Ishikawa (cell line): ENCODE measurements at regions not wholly inside any gene's neighbourhood (a gene's known extent, or its start where the extent isn't known, plus 50 kb on each side); places are given as distances from the start of the nearest gene placed in this dataset.

Source experiments
- CEBPB ChIP-seq: IDR thresholded peaks from 2 replicates; pipeline ENCODE4 v1.6.1; 2012
- EGR1 ChIP-seq: IDR thresholded peaks from 2 replicates; pipeline ENCODE4 v1.6.1; 2012
- EP300 ChIP-seq: IDR thresholded peaks from 2 replicates; pipeline ENCODE4 v1.6.1; 2012; ENCODE audit warnings: borderline replicate concordance
- FOXM1 ChIP-seq: IDR thresholded peaks from 2 replicates; pipeline ENCODE4 v1.6.1; 2012; ENCODE audit warnings: low read depth, borderline replicate concordance
- NFIC ChIP-seq: IDR thresholded peaks from 2 replicates; pipeline ENCODE4 v1.6.1; 2012
- RAD21 ChIP-seq: IDR thresholded peaks from 2 replicates; pipeline ENCODE4 v1.6.1; 2012; ENCODE audit warnings: low read depth
- TAF1 ChIP-seq: IDR thresholded peaks from 2 replicates; pipeline ENCODE4 v1.6.1; 2012; ENCODE audit warnings: low read depth, mild to moderate bottlenecking
- TCF12 ChIP-seq: IDR thresholded peaks from 2 replicates; pipeline ENCODE4 v1.6.1; 2012; ENCODE audit warnings: low read depth
- TEAD4 ChIP-seq: IDR thresholded peaks from 2 replicates; pipeline ENCODE4 v1.6.1; 2012
- YY1 ChIP-seq: IDR thresholded peaks from 2 replicates; pipeline ENCODE4 v1.6.1; 2012; ENCODE audit warnings: low read depth
- ZBTB7A ChIP-seq: IDR thresholded peaks from 2 replicates; pipeline ENCODE4 v1.6.1; 2012; ENCODE audit warnings: low read depth
- TF ChIP-seq, protein P1 (sequence below): IDR thresholded peaks from 2 replicates; pipeline ENCODE4 v1.6.1; 2012
- TF ChIP-seq, protein P2 (sequence below): IDR thresholded peaks from 2 replicates; pipeline ENCODE4 v1.6.1; 2012; ENCODE audit warnings: low read depth, mild to moderate bottlenecking
- TF ChIP-seq, protein P3 (sequence below): IDR thresholded peaks from 2 replicates; pipeline ENCODE4 v1.6.1; 2012

DNA sequence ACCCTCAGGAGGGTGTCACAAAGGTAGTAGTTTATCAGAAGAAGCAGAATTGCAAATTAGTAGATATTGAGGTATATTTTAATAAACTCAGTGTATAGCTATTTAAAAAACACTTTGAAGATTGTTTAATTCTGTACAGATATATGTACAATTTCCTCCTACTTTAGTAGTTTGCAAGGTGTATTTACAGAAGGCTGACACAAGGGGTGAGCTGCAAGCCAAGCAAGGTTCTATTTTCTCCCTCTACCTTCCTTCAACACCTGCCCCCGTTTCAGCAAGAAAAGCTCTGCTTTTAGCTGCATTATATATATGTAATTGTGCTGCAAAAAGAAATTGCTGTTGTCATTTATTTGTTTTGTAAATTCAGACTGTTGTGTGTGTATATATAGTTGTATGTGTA, 674.2 kb upstream of the PKN2 start:
- TF ChIP-seq YY1 (no peak), RAD21 (peak; percentile 12; the same call in 1 of the 2 replicates)
- TF ChIP-seq, protein P1, sequence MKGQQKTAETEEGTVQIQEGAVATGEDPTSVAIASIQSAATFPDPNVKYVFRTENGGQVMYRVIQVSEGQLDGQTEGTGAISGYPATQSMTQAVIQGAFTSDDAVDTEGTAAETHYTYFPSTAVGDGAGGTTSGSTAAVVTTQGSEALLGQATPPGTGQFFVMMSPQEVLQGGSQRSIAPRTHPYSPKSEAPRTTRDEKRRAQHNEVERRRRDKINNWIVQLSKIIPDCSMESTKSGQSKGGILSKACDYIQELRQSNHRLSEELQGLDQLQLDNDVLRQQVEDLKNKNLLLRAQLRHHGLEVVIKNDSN: no peak

DNA sequence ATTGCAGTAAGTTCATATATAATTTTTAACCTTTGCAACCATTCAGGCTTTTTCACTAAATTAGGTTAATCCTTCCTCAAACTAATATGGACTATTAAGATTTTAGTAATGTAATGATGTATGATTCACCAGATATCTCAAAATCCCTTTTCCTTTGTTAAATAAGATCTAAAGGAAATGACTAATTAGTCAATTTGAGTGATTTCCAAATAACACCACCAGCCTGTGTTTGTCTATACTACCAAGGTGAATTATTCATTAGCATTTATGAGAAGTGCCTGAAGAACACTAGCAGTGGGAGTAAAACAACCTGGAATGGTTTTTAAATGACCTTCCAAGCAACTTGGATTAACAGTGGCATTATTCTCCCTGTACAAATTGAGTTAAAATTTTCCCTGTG, 670.6 kb upstream of the PKN2 start:
- TF ChIP-seq NFIC (no peak), EGR1 (no peak), EP300 (no peak), TEAD4 (no peak), RAD21 (no peak), CEBPB (no peak), ZBTB7A (no peak), TCF12 (no peak), YY1 (no peak)
- TF ChIP-seq, protein P2, sequence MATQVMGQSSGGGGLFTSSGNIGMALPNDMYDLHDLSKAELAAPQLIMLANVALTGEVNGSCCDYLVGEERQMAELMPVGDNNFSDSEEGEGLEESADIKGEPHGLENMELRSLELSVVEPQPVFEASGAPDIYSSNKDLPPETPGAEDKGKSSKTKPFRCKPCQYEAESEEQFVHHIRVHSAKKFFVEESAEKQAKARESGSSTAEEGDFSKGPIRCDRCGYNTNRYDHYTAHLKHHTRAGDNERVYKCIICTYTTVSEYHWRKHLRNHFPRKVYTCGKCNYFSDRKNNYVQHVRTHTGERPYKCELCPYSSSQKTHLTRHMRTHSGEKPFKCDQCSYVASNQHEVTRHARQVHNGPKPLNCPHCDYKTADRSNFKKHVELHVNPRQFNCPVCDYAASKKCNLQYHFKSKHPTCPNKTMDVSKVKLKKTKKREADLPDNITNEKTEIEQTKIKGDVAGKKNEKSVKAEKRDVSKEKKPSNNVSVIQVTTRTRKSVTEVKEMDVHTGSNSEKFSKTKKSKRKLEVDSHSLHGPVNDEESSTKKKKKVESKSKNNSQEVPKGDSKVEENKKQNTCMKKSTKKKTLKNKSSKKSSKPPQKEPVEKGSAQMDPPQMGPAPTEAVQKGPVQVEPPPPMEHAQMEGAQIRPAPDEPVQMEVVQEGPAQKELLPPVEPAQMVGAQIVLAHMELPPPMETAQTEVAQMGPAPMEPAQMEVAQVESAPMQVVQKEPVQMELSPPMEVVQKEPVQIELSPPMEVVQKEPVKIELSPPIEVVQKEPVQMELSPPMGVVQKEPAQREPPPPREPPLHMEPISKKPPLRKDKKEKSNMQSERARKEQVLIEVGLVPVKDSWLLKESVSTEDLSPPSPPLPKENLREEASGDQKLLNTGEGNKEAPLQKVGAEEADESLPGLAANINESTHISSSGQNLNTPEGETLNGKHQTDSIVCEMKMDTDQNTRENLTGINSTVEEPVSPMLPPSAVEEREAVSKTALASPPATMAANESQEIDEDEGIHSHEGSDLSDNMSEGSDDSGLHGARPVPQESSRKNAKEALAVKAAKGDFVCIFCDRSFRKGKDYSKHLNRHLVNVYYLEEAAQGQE: no peak

DNA sequence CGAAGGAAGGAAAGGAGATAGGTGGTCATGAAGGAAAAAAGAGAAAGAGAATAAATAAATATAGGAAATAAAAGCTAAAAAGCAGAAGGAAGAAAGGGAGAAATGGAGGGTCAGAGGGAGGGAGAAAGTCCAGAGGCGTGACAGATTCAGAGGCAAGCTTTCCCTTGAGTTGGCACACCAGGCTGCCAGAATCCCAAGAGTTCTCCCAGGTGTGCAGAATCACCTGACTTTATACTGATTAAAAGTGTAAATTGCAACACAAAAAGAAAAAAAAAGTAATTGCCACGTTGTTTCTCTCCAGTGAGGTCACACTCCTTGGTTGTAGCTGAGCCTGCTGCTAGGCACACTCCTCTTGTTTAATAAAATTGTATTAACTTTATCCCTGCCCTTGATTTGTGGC, 669.9 kb upstream of the PKN2 start:
- TF ChIP-seq, protein P3, sequence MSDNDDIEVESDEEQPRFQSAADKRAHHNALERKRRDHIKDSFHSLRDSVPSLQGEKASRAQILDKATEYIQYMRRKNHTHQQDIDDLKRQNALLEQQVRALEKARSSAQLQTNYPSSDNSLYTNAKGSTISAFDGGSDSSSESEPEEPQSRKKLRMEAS: no peak
- TF ChIP-seq CEBPB (no peak), NFIC (no peak), EGR1 (no peak)

DNA sequence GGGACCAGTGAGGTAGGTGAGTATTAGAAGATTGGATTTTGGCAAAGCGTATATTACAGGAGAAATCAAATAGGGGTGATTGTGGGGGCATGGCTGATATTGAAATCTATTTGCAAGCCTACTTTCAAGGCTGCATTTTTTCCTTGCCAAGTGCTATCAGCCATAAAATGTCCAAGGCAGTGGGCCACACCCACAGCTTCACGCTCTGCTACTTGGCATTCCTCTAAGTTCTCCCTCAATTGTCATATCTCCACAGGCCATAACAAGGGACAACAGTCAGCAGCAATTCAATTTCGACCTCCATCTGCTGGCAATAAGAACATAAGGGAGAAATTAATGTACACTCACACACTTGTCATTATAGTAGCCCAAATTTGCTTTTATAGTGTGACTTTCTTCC, 667.1 kb upstream of the PKN2 start:
- TF ChIP-seq, protein P2: no peak
- TF ChIP-seq, protein P3: no peak
- TF ChIP-seq TCF12 (0 out of 2 replicates have a peak, but pooled peaks have one; percentile 56), ZBTB7A (no peak), TEAD4 (peak; percentile 82), RAD21 (no peak), FOXM1 (no peak), EP300 (peak; percentile 55; the same call in 1 of the 2 replicates), YY1 (no peak), NFIC (peak; percentile 61)

DNA sequence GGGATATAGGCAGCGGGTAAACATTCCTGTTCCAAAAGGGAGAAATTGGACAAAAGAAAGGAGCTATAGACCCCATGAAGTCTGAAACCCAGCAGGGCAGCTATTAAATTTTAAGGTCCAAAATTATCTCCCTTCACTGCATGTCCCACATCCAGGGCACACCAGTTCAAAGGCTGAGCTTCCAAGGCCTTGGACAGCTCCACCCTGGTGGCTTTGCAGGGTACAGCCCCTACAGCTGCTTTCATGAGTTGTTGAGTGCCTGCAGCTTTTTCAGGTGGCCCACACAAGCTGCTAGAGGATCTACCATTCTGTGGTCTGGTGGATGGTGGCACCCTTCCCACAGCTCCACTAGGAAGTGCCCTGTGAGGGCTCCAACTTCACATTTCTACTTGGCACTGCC, 662.5 kb upstream of the PKN2 start:
- TF ChIP-seq, protein P2: peak; percentile 50; the same call in 1 of the 2 replicates
- TF ChIP-seq YY1: no peak

DNA sequence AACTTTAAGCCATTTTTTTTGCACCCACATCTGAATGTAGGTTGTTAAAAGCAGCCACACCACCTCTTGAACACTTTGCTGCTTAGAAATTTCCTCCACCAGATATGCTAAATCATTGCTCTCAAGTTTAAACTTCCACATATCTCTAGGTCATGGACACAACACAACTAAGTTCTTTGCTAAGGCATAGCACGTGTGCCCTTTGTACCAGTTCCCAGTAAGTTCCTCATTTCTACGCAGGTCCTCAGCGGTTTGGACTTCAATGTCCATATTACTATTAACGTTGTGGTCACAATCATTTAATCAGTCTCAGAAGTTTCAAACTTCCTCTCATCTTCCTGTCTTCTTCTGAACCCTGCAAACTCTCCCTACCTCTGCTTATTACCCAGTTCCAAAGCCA, 661.6 kb upstream of the PKN2 start:
- TF ChIP-seq CEBPB (no peak), RAD21 (no peak), TAF1 (no peak), TCF12 (no peak), ZBTB7A (no peak)
- TF ChIP-seq, protein P3: no peak
